SK-N-SH treated with all-trans-retinoic acid at 6 μM for 48 hours (cell line): ENCODE measurements at regions not wholly inside any gene's neighbourhood (a gene's known extent, or its start where the extent isn't known, plus 50 kb on each side); places are given as distances from the start of the nearest gene placed in this dataset.

Experiments
- CREB5 ChIP-seq: fragments of 250-450 bp; sonication (Bioruptor Pico); IDR thresholded peaks from 2 replicates; pipeline ENCODE4 v1.5.1; 2020; ENCODE audit warnings: low read depth, mild to moderate bottlenecking, moderate library complexity
- OSR1 ChIP-seq: fragments of 250-450 bp; sonication (Bioruptor Pico); IDR thresholded peaks from 2 replicates; pipeline ENCODE4 v1.8.0; 2022; ENCODE audit warnings: moderate library complexity, mild to moderate bottlenecking, inconsistent platforms
- PATZ1 ChIP-seq: fragments of 250-450 bp; sonication (Bioruptor Pico); IDR thresholded peaks from 2 replicates; pipeline ENCODE4 v1.8.0; 2020; ENCODE audit warnings: mild to moderate bottlenecking, moderate library complexity, borderline replicate concordance
- PPARA ChIP-seq: fragments of 250-450 bp; sonication (Bioruptor Pico); IDR thresholded peaks from 2 replicates; pipeline ENCODE4 v1.5.0; 2020; ENCODE audit warnings: mild to moderate bottlenecking, borderline replicate concordance
- TCF4 ChIP-seq: fragments of 250-450 bp; sonication (Bioruptor Pico); IDR thresholded peaks from 2 replicates; pipeline ENCODE4 v1.8.0; 2021; ENCODE audit warnings: mild to moderate bottlenecking, moderate library complexity, borderline replicate concordance
- ZNF565 ChIP-seq: fragments of 450-650 bp; formaldehyde crosslinking; conservative IDR thresholded peaks from 2 replicates; pipeline ENCODE4 v1.5.0; 2020; ENCODE audit warnings: low read depth, mild to moderate bottlenecking, moderate library complexity
- ZNF8 ChIP-seq: fragments of 450-650 bp; formaldehyde crosslinking; IDR thresholded peaks from 2 replicates; pipeline ENCODE4 v1.5.0; 2020; ENCODE audit warnings: mild to moderate bottlenecking, moderate library complexity

- TF ChIP-seq ZNF8 (CRISPR knock-in tag): no peak
- no peak for TF ChIP-seq ZNF565 (CRISPR knock-in tag)
- no peak for TF ChIP-seq PATZ1
- TF ChIP-seq TCF4 (CRISPR knock-in tag): no peak
- TF ChIP-seq OSR1 (CRISPR knock-in tag): no peak
- no peak for TF ChIP-seq CREB5
- TF ChIP-seq PPARA (CRISPR knock-in tag): no peak
Measured at GRCh38 chr9:27703216-27703980, 130.1 kb upstream of the C9orf72 start.
